Mesothelial cell of epicardium (in vitro differentiated cells): ENCODE measurements at regions not wholly inside any gene's neighbourhood (a gene's known extent, or its start where the extent isn't known, plus 50 kb on each side); places are given as distances from the start of the nearest gene placed in this dataset.

Experiments used
- DNase-seq, 2 experiments: peaks; one replicate each; pipeline ENCODE4 v3.0.0; 2021; ENCODE audit warnings: low spot score in 2 of 2; ENCODE audit not compliant: unreplicated experiment in 2 of 2
- H3K27ac Mint-ChIP-seq: 2 replicates; pipeline ENCODE4 v1.8.0; 2021; ENCODE audit warnings: mixed read lengths
- H3K27me3 Mint-ChIP-seq: 2 replicates; pipeline ENCODE4 v1.8.0; 2021; ENCODE audit warnings: low read depth, mixed read lengths
- H3K36me3 Mint-ChIP-seq: 2 replicates; pipeline ENCODE4 v1.8.0; 2021; ENCODE audit warnings: mixed read lengths
- H3K4me1 Mint-ChIP-seq: 2 replicates; pipeline ENCODE4 v1.8.0; 2021; ENCODE audit warnings: mixed read lengths
- H3K4me3 Mint-ChIP-seq: 2 replicates; pipeline ENCODE4 v1.8.0; 2021; ENCODE audit warnings: mild to moderate bottlenecking, moderate library complexity, mixed read lengths
- H3K9me3 Mint-ChIP-seq: 2 replicates; pipeline ENCODE4 v1.8.0; 2021; ENCODE audit warnings: mixed read lengths
- CTCF ChIP-seq: fragments of 200-600 bp; sonication (generic); IDR thresholded peaks from one replicate; pipeline ENCODE4 v1.5.0; 2021; ENCODE audit warnings: antibody characterized with exemption; ENCODE audit not compliant: unreplicated experiment

GRCh38 chr6:80402266-80402665 lies 295.8 kb downstream of the BCKDHB start:
- Mint-ChIP-seq H3K4me3 (no peak overlapping the region), H3K27me3 (no peaks in the 10 kb centered on the region), H3K9me3 (peaks cover 70% of the 10 kb centered on the region), H3K27ac (no peak overlapping the region), H3K36me3 (peaks cover 8% of the 10 kb centered on the region), H3K4me1 (no peaks in the 10 kb centered on the region)
- no peak for TF ChIP-seq CTCF
- no peak for DNase-seq
